Activated B cell treated with CpG ODN at 0.5 μM for 24 hours (primary cell): ENCODE measurements at regions not wholly inside any gene's neighbourhood (a gene's known extent, or its start where the extent isn't known, plus 50 kb on each side); places are given as distances from the start of the nearest gene placed in this dataset.
A peak's percentile ranks its signal among the peaks of the same experiment; 100 is the strongest.

Source experiments
- ATAC-seq: fragments of 200-7000 bp; cut with Tn5 transposase; one replicate; pipeline ENCODE4 v1.10.0; 2021; ENCODE audit warnings: low read depth, mild to moderate bottlenecking, moderate library complexity
- CTCF ChIA-PET: fragments of 350-600 bp; sonication (Branson Sonifier 250); formaldehyde crosslinking; loops from one replicate; lab custom pipeline; 2021; ENCODE audit warnings: antibody characterized with exemption; lab: Charles Lee
- POLR2A ChIA-PET: fragments of 350-600 bp; sonication (Branson Sonifier 250); formaldehyde crosslinking; loops from one replicate; lab custom pipeline; 2021; ENCODE audit warnings: antibody characterized with exemption; lab: Charles Lee
- DNase-seq: peaks from one replicate; pipeline ENCODE4 v3.0.0; 2022
- H3K27ac Mint-ChIP-seq: one replicate; pipeline ENCODE4 v1.8.0; 2020; ENCODE audit warnings: mixed read lengths
- H3K27me3 Mint-ChIP-seq: one replicate; pipeline ENCODE4 v1.8.0; 2021; ENCODE audit warnings: mixed read lengths
- H3K36me3 Mint-ChIP-seq: one replicate; pipeline ENCODE4 v1.8.0; 2021; ENCODE audit warnings: low read depth, mixed read lengths
- H3K4me1 Mint-ChIP-seq: one replicate; pipeline ENCODE4 v1.8.0; 2021; ENCODE audit warnings: mixed read lengths
- H3K4me3 Mint-ChIP-seq: one replicate; pipeline ENCODE4 v1.8.0; 2020; ENCODE audit warnings: mild to moderate bottlenecking, mixed read lengths
- H3K9me3 Mint-ChIP-seq: one replicate; pipeline ENCODE4 v1.8.0; 2020; ENCODE audit warnings: mixed read lengths
- intact Hi-C: fragments of 100-400 bp; cut with micrococcal nuclease; formaldehyde crosslinking; loops from one replicate; pipeline ENCODE4 v1.15.1; 2024
- TF ChIP-seq, protein P1 (sequence below): fragments of 200-600 bp; IDR thresholded peaks from one replicate; pipeline ENCODE4 v1.8.0; 2022; ENCODE audit warnings: antibody characterized with exemption, mild to moderate bottlenecking

DNA sequence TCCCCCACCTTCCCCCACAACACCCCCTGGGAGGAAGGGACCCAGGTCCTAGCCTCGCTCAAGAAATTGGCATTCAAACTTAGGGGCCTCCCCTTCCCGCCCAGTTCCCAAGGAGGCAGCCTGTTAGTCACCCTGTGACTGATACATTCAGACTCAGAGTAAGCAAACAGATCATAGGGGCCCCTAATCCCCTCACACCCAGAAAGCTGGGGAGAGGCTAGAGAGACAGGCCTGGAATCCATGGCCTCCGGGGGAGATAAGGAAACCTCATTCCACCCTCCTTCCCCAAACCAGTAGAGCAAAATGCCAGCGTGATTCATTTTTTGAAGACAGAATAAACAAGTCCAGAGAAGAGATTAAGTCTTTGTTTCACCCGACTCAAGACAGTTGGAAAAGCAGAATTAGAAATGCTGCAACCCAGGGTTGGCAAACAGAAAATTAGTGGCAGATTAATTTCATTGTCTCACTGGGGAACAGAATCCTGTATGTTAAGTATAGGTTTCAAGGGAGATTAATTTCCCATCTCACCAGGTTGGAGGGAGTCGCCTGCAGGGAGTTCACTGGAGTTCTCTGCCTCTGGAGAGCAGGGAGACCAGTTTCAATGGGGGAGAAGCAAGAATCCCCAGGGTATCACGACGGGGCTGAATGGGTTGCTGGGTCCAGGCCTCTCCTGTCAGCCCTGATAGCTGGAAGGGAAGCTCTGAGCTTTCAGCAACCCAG, 268.3 kb downstream of the UACA start:
- H3K4me1 Mint-ChIP-seq, result peaks cover 60% of the 10 kb centered on the region
- ATAC-seq (no peak), DNase-seq (no peak)
- ChIA-PET CTCF (interaction anchor here (1.5 kb wide), 1 partner anchor 28 kb away, joined by 3 read pairs; no protein-coding TSS in a partner anchor), POLR2A (interaction anchor here (0.8 to 2.5 kb wide), 2 partner anchors 9 to 10 kb away, joined by 4 to 16 read pairs; no protein-coding TSS in a partner anchor)
- intact Hi-C loops, result loop anchor here (1.0 kb wide), 1 partner anchor 9 kb away; no protein-coding TSS in a partner anchor
- no peaks in the 10 kb centered on the region for H3K27me3 Mint-ChIP-seq
- H3K27ac Mint-ChIP-seq, result peak overlapping the region; percentile 46
- H3K9me3 Mint-ChIP-seq, result no peaks in the 10 kb centered on the region
- H3K4me3 Mint-ChIP-seq, result no peak overlapping the region
- no peaks in the 10 kb centered on the region for H3K36me3 Mint-ChIP-seq
- TF ChIP-seq, protein P1, sequence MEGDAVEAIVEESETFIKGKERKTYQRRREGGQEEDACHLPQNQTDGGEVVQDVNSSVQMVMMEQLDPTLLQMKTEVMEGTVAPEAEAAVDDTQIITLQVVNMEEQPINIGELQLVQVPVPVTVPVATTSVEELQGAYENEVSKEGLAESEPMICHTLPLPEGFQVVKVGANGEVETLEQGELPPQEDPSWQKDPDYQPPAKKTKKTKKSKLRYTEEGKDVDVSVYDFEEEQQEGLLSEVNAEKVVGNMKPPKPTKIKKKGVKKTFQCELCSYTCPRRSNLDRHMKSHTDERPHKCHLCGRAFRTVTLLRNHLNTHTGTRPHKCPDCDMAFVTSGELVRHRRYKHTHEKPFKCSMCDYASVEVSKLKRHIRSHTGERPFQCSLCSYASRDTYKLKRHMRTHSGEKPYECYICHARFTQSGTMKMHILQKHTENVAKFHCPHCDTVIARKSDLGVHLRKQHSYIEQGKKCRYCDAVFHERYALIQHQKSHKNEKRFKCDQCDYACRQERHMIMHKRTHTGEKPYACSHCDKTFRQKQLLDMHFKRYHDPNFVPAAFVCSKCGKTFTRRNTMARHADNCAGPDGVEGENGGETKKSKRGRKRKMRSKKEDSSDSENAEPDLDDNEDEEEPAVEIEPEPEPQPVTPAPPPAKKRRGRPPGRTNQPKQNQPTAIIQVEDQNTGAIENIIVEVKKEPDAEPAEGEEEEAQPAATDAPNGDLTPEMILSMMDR, result no peak

DNA sequence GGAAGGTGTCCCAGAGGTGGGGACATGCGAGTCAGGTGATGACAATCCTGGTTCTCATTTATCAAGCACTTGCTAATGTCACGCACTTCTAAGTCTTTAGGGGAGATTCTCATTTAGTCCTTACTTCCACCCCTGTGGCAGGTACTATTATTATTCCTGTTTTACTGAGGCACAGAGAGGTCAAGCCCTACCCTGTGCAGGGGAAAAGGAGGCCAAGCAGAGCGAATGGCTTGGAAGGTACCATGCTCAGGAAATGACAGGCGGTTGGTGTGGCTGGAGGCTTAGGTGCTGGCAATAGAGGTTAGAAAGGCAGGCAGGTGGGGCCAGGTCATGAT, 268.9 kb downstream of the UACA start:
- H3K27ac Mint-ChIP-seq, result no peak overlapping the region
- intact Hi-C loops, result loop anchor here (1.0 kb wide), 1 partner anchor 8 kb away; no protein-coding TSS in a partner anchor

DNA sequence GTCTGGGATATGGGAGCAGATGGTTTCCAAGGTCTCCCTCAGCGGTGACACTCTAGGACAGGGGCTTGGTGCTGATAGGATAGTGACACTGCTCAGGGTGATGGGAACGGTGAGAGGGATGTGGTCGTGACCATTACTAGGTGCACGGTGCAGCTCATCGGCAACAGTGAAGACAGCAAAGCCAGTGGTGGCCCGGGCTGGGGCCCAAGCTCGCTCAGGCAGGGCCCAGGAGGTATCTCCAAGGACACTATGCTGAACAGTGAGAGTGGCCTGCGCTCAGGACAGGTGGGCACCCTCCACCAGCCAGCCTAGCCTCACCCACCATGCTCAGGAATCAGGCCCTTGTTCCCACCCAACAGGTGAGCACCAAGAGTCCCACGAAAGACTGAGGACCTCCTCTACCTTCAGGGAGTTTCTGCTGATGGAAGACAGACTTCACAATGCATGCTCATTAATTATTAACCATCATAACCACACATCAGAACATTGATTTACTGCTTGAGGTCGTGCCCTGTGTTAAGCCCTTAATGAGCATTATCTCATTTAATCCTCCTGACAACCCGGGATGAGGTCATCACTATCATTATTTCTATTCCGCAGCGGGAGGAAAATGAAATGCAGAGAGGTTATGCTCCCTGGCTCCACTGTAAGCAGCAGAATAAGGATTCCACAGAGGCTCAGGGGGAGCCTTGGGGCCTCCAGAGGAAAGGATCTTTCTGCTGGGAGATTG, 269.4 kb downstream of the UACA start:
- no peak overlapping the region for H3K27ac Mint-ChIP-seq
- ChIA-PET CTCF (interaction anchor here (2.1 kb wide), 1 partner anchor 11 kb away, joined by 13 read pairs; no protein-coding TSS in a partner anchor), POLR2A (interaction anchor here (0.6 to 3.2 kb wide), 6 partner anchors 8 to 917 kb away, joined by 3 to 26 read pairs (median 4); partner anchors contain the start of gene TLE3)
- H3K4me3 Mint-ChIP-seq, result no peak overlapping the region
- TF ChIP-seq, protein P1, result no peak
- DNase-seq (no peak), ATAC-seq (no peak)
- H3K4me1 Mint-ChIP-seq, result peaks cover 62% of the 10 kb centered on the region
- intact Hi-C loops, result loop anchor here (1.0 to 2.0 kb wide), 3 partner anchors 8 to 15 kb away; no protein-coding TSS in a partner anchor
- H3K9me3 Mint-ChIP-seq, result no peaks in the 10 kb centered on the region
- H3K36me3 Mint-ChIP-seq, result no peaks in the 10 kb centered on the region
- H3K27me3 Mint-ChIP-seq, result no peaks in the 10 kb centered on the region

More for the DNA sequence above, 268.9 kb downstream of the UACA start:
- H3K4me3 Mint-ChIP-seq, result no peak overlapping the region
- ChIA-PET CTCF (no interaction called here), POLR2A (no interaction called here)
- H3K9me3 Mint-ChIP-seq, result no peaks in the 10 kb centered on the region
- TF ChIP-seq, protein P1, result no peak
- no peak for ATAC-seq
- H3K27me3 Mint-ChIP-seq, result no peaks in the 10 kb centered on the region
- no peaks in the 10 kb centered on the region for H3K36me3 Mint-ChIP-seq
- no peak for DNase-seq
- peaks cover 60% of the 10 kb centered on the region for H3K4me1 Mint-ChIP-seq

DNA sequence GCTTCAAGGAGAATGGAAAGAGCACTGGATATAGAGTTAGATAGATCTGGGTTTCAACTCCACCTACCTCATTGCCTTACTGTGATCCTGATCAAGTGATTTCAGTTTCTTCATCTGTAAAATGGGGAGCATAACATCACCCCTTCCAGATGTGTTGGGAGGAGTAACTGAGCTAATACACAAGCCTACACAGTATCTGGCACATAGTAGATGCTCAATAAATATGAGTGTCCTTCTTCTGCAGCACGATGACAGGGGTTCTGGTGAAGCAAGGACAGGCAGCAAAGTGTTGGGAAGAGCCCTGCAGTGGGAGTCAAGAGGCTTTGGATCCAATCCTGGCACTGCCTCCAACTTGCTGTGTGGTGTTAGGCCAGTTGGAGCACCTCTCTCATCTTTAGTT, 270.0 kb downstream of the UACA start:
- H3K27me3 Mint-ChIP-seq, result no peaks in the 10 kb centered on the region
- no peak overlapping the region for H3K4me3 Mint-ChIP-seq
- POLR2A ChIA-PET, result interaction anchor here (0.6 to 3.2 kb wide), 6 partner anchors 8 to 916 kb away, joined by 3 to 26 read pairs (median 4); partner anchors contain the start of gene TLE3

More for the DNA sequence above, 270.0 kb downstream of the UACA start:
- DNase-seq (no peak), ATAC-seq (no peak)
- Mint-ChIP-seq H3K4me1 (peaks cover 64% of the 10 kb centered on the region), H3K27ac (peak overlapping the region; percentile 1), H3K36me3 (no peaks in the 10 kb centered on the region), H3K9me3 (no peaks in the 10 kb centered on the region)
- TF ChIP-seq, protein P1, result no peak
- CTCF ChIA-PET, result interaction anchor here (2.1 kb wide), 2 partner anchors 12 to 917 kb away, joined by 7 to 13 read pairs; no protein-coding TSS in a partner anchor
- intact Hi-C loops, result loop anchor here (1.0 to 2.0 kb wide), 2 partner anchors 11 to 15 kb away; no protein-coding TSS in a partner anchor
